ENCODE measurements at regions not wholly inside any gene's neighbourhood (a gene's known extent, or its start where the extent isn't known, plus 50 kb on each side); places are given as distances from the start of the nearest gene placed in this dataset.

GRCh38 chr4:156322592-156322991, 368.9 kb upstream of the CTSO start:
- TF ChIP-seq POLR2A (IDR thresholded peaks at IDR 0.05) = no peak
- no peak for TF ChIP-seq POLR2AphosphoS5 (IDR thresholded peaks at IDR 0.05)
- TF ChIP-seq, protein P1, sequence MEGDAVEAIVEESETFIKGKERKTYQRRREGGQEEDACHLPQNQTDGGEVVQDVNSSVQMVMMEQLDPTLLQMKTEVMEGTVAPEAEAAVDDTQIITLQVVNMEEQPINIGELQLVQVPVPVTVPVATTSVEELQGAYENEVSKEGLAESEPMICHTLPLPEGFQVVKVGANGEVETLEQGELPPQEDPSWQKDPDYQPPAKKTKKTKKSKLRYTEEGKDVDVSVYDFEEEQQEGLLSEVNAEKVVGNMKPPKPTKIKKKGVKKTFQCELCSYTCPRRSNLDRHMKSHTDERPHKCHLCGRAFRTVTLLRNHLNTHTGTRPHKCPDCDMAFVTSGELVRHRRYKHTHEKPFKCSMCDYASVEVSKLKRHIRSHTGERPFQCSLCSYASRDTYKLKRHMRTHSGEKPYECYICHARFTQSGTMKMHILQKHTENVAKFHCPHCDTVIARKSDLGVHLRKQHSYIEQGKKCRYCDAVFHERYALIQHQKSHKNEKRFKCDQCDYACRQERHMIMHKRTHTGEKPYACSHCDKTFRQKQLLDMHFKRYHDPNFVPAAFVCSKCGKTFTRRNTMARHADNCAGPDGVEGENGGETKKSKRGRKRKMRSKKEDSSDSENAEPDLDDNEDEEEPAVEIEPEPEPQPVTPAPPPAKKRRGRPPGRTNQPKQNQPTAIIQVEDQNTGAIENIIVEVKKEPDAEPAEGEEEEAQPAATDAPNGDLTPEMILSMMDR (IDR thresholded peaks at IDR 0.05) = no peak

Measured in prostate gland (tissue), 2 donors.